NOMO-1 (cell line): ENCODE measurements at regions not wholly inside any gene's neighbourhood (a gene's known extent, or its start where the extent isn't known, plus 50 kb on each side); places are given as distances from the start of the nearest gene placed in this dataset.
"Not testable (repeated sequence)": the region's sequence is repeated elsewhere in the genome, so short reads cannot be mapped to it uniquely, and the experiment has no call there.

Experiments used
- DNase-seq, 2 experiments: peaks; one replicate each; lab custom pipeline; 2025; ENCODE audit not compliant: unreplicated experiment in 2 of 2; lab: John Stamatoyannopoulos, UW

GRCh38 chr13:73166204-73166603 is 107.4 kb downstream of the KLF5 start:
- no peak for DNase-seq

GRCh38 chr13:73162912-73163911 is 104.4 kb downstream of the KLF5 start:
- no peak for DNase-seq

DNA sequence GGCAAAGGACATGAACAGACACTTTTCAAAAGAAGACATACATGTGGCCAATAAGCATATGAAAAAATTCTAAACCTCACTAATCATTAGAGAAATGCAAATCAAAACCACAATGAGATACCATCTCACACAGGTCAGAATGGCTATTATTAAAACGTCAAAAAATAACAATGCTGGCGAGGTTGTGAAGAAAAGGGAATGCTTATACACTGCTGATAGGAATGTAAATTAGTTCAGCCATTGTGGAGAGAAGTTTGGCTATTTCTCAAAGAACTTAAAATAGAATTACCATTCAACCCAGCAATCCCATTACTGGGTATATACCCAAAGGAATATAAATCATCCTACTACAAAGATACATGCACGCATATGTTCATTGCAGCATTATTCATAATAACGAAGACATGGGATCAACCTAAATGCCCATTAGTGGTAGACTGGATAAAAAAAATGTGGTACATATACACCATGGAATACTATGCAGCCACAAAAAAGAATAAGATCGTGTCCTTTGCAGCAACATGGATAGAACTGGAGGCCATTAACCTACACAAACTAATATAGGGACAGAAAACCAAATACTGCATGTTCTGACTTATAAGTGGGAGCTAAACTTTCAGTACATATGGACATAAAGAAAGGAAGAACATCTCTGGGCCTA is 101.7 kb downstream of the KLF5 start:
- DNase-seq, result not testable (repeated sequence)

- DNase-seq, result no peak
Observed at GRCh38 chr13:73158851-73159250, 100.0 kb downstream of the KLF5 start.

DNA sequence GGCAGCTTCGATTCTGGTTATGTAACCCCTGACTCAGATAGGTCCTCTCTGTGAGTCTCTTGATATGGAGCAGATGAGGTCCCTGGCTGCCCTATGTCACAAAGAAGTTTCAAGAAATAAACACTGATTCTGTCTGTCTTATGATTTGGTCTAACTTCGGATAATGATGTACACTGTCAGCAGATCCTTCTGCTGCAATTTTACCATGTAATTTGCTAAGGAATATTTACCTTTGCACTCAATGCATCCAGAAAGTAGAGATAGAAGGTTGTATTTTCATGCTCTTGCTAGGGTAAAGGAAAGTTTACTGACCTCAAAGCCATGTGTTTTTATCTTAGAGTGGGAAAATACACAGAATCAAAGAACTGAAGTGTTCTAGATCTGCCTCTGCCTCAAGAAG is 98.2 kb downstream of the KLF5 start:
- no peak for DNase-seq

DNA sequence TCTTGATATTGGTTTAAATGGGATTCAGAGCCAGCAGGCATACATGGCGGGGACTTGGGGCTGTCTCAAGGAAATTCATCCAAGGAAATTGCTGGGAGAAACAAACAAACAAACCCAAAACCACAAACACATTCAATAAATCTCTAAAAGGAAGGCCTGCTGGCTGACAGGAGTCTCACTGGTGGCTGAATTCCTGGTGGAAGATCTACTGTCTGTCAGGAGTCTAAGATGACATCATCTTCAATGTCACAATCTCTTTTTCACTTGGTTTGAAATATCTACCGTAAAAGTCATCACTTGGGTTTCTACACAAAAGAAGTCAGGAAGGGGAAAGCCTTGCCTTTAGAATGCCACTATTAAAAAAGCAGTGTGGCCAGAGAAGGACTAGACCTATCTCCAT is 87.9 kb downstream of the KLF5 start:
- no peak for DNase-seq

DNA sequence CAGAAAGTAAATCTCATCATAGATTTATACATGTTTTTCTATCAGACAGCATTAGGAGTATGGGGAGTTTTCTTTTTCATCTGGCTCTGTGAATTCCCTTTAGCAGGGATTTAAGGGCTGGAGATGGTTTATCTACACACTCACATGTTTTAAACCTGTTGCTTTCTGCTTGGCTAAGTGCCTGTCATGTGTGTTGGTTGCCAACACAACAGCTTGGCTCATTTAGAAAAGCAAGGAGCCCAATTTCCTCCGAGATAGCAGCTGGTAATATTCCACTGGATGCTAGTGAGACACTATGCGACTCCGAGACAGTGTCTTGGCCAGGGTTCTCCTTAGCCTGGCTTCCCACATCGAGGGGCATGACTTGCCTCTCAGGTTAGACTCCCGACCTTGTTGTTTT is 83.3 kb downstream of the KLF5 start:
- no peak for DNase-seq

DNA sequence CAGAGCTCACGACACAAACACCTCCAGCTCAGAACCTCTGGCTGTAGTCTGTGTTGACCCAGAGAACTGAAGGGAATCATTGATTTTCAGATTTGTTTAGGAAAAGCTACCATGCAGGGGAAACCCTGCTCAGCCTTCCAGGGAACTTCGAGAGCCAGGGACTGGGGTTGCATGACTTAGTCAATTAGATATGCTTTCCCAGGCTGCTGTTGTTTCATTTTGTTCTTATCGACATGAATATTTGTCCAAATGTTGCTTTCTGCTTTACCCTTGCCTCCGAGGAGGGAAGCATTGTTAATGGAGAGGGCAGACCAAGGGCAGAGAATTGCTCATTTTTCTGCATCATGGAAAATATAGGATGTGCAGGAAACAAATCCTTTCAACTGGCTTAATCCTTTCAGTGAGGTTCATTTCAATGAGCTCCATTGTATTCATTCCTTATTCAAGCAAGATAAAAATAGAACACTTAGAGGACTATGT is 82.5 kb downstream of the KLF5 start:
- DNase-seq, result no peak

- DNase-seq, result no peak
Observed at GRCh38 chr13:73140801-73141200, 82.0 kb downstream of the KLF5 start.

DNA sequence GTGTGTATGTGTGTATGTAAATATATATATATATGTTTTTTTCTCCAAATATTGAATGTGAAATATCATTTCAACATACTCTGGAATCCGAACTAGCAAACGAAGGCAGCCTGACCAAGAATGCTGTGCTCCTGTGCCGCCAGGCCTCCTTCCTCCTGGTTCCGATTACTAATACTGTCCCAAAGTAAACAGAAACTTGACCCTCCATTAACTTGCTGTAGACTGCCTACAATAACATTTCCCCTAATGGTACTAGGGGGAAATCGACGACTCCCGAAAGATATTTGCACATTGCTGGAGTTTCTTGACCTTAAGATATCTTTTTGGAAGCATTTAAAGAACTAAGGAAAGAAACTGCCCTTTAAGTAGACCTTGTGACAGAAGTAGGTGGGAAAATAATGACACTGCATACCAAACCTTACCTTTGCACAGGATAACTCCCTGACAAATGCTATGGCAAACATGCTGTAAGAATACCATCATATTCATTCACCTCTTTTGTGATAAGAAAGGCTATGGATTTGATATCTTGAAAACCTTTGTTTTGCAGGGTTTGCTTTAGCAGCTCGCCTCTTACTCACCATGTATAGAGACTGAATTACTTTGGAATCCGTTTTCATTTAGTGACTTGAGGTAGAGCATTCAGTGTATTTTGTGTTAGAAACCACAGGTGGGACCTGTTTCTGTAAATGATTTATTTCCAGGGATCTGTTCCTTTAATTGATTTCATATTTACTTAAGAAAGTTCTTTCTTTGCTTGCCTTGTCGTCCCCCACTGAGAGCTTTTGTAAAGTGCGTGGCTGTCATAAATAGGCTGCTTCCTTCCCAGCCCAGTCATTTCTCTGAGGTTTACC is 80.1 kb downstream of the KLF5 start:
- no peak for DNase-seq

GRCh38 chr13:73138276-73138637 is 79.5 kb downstream of the KLF5 start:
- DNase-seq, result no peak

GRCh38 chr13:73136776-73137175 is 78.0 kb downstream of the KLF5 start:
- no peak for DNase-seq

DNA sequence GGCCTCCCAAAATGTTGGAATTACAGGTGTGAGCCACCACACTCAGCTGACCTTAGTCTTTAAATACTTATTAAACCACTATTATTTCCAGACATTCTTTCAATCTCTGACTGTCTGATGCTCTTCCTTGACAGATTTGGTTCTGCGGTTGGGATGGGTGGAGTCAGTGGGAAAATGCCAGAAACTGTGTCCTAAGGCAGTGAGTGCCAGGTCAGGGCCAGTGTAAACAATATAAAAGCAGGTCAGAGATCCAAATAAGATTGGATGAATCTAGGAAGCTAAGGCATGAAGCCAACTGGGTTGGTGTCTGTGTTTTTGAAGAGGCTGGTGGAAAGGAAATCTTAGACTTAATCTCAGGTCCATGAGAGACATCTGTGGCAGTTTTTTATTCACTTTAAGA is 74.7 kb downstream of the KLF5 start:
- DNase-seq, result no peak

GRCh38 chr13:73131247-73131646 is 72.4 kb downstream of the KLF5 start:
- DNase-seq, result no peak

GRCh38 chr13:73129023-73129422 is 70.2 kb downstream of the KLF5 start:
- no peak for DNase-seq
